Heart left ventricle (tissue), 13 donors: ENCODE measurements at regions not wholly inside any gene's neighbourhood (a gene's known extent, or its start where the extent isn't known, plus 50 kb on each side); places are given as distances from the start of the nearest gene placed in this dataset.

ENCODE experiments used
- POLR2A ChIP-seq, 2 donors: fragments of 450-650 bp; IDR thresholded peaks; one replicate each; pipeline ENCODE4 v1.6.1; 2017; ENCODE audit warnings: antibody characterized with exemption in 2 of 2, mild to moderate bottlenecking in 2 of 2, moderate library complexity in 2 of 2
- TF ChIP-seq, protein P1 (sequence below), 12 donors: fragments of 200-600 bp; sonication (generic) in 4 of 12; IDR thresholded peaks; one replicate each; pipeline versions ENCODE4 v1.5.0 to v1.8.0; 2018 to 2022; ENCODE audit warnings: antibody characterized with exemption in 12 of 12, mild to moderate bottlenecking in 5 of 12
- donor health status: ischemic (EF 13 %, LVEDD 7.1; RV severe dilation, severe dysfunction).
- donor health status: DM: no; HTN: yes; CAD: no.
- donor health status: DM: no; HTN: no; CAD: no.
- donor health status: ischemic (EF 25% LVEDD 6.9; RV normal size, moderate dysfunction).
- donor health status: ischemic (EF 25% LVEDD 5.7; RV mildly dilated, moderate dysfunction).
- donor health status: ischemic (EF 35%, LVEDD 5.7; RV mildly dilated, moderate dysfunction).
- donor health status: nonischemic (EF 11% LVEDD 7.7; RV severe dilation, severe dysfunction).
- donor health status: DM: yes; HTN: yes; CAD: no.
- donor health status: PGD.
- donor health status: ischemic (EF 29% LVEDD 5.4; RV normal size, mild dysfunction).
- donor health status: nonischemic (EF 23%, LVEDD 6.1; RV moderate dilation, normal function).

- TF ChIP-seq POLR2A (IDR thresholded peaks at IDR 0.05), result no peak
- TF ChIP-seq, protein P1, sequence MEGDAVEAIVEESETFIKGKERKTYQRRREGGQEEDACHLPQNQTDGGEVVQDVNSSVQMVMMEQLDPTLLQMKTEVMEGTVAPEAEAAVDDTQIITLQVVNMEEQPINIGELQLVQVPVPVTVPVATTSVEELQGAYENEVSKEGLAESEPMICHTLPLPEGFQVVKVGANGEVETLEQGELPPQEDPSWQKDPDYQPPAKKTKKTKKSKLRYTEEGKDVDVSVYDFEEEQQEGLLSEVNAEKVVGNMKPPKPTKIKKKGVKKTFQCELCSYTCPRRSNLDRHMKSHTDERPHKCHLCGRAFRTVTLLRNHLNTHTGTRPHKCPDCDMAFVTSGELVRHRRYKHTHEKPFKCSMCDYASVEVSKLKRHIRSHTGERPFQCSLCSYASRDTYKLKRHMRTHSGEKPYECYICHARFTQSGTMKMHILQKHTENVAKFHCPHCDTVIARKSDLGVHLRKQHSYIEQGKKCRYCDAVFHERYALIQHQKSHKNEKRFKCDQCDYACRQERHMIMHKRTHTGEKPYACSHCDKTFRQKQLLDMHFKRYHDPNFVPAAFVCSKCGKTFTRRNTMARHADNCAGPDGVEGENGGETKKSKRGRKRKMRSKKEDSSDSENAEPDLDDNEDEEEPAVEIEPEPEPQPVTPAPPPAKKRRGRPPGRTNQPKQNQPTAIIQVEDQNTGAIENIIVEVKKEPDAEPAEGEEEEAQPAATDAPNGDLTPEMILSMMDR (IDR thresholded peaks at IDR 0.05), result no peak
Measured at GRCh38 chr5:27276119-27276518, 237.7 kb upstream of the CDH9 start.
